HepG2 (cell line): ENCODE measurements at regions not wholly inside any gene's neighbourhood (a gene's known extent, or its start where the extent isn't known, plus 50 kb on each side); places are given as distances from the start of the nearest gene placed in this dataset.

Source experiments
- ATAC-seq: fragments of 200-7000 bp; cut with Tn5 transposase; 3 replicates; pipeline ENCODE4 v1.9.1; 2020; ENCODE audit warnings: mild to moderate bottlenecking, moderate library complexity
- BruUV-seq: library from RNA; stranded (reverse); fragments of 400-500 nt; replicated peaks from 2 replicates; lab custom pipeline; 2021; lab: Mats Ljungman, UMichigan
- CTCF ChIA-PET: fragments of 300-600 bp; formaldehyde crosslinking; extraction: SDS; loops from one replicate; lab custom pipeline; 2021; ENCODE audit warnings: low total read pairs, inconsistent platforms, low intra/inter-chr PET ratio; lab: Yijun Ruan, JAX
- POLR2A ChIA-PET: fragments of 350-600 bp; sonication (Branson Sonifier 250); formaldehyde crosslinking; loops from one replicate; lab custom pipeline; 2020; ENCODE audit warnings: antibody characterized with exemption, inconsistent platforms; lab: Yijun Ruan, JAX
- DNase-seq: peaks from one replicate; pipeline ENCODE4 v3.0.0-alpha.2; 2015; ENCODE audit warnings: low spot score
- FAIRE-seq: peaks from 3 replicates; lab custom pipeline; 2011; peaks lifted over from hg19 to GRCh38; lab: Jason Lieb, UNC
- H2AFZ ChIP-seq: one replicate; pipeline ENCODE4 v1.6.1; 2011; ENCODE audit warnings: low read length, inconsistent platforms
- H3K27ac ChIP-seq: fragments of 300-600 bp; 3 replicates; pipeline ENCODE4 v1.8.0; 2011; ENCODE audit warnings: mixed run types, mild to moderate bottlenecking, mixed read lengths, low read length, inconsistent platforms; ENCODE audit not compliant: insufficient read depth; ENCODE audit errors: extremely low read length
- H3K27me3 ChIP-seq, 2 experiments: fragments of 200-600 bp in 1 of 2; 2 replicates in 1 of 2; 3 replicates in 1 of 2; pipeline versions ENCODE4 v1.6.0 to v1.8.0; 2011; ENCODE audit warnings: low read length in 2 of 2, mild to moderate bottlenecking in 2 of 2, moderate library complexity in 2 of 2, inconsistent platforms in 1 of 2; ENCODE audit not compliant: insufficient read depth in 2 of 2, control insufficient read depth in 1 of 2
- H3K36me3 ChIP-seq, 2 experiments: fragments of 200-600 bp in 1 of 2; replicated peaks in 1 of 2; 2 replicates in 1 of 2; 3 replicates in 1 of 2; pipeline versions ENCODE4 v1.5.1 to v1.8.0; 2011; ENCODE audit warnings: low read length in 2 of 2, inconsistent platforms in 1 of 2; ENCODE audit not compliant: insufficient read depth in 2 of 2, control insufficient read depth in 1 of 2
- H3K4me1 ChIP-seq: 2 replicates; pipeline ENCODE4 v1.5.1; 2012; ENCODE audit warnings: low read length, inconsistent platforms; ENCODE audit not compliant: insufficient read depth
- H3K4me2 ChIP-seq: 2 replicates; pipeline ENCODE4 v1.6.0; 2011; ENCODE audit warnings: low read depth, low read length, inconsistent platforms
- H3K4me3 ChIP-seq, 3 experiments: fragments of 200-600 bp in 1 of 3; sonication (generic), shearing (Covaris generic) in 1 of 3; replicated peaks in 1 of 3; 2 replicates each; pipeline ENCODE4 v1.5.1; 2011 to 2016; ENCODE audit warnings: low read length in 3 of 3, inconsistent platforms in 2 of 3, low read depth in 2 of 3, mild to moderate bottlenecking in 2 of 3, control low read depth in 1 of 3, mixed read lengths in 1 of 3; ENCODE audit not compliant: insufficient read depth in 1 of 3
- H3K79me2 ChIP-seq: one replicate; pipeline ENCODE4 v1.6.1; 2011; ENCODE audit warnings: low read length, inconsistent platforms; ENCODE audit not compliant: insufficient read depth
- H3K9ac ChIP-seq: 2 replicates; pipeline ENCODE4 v1.6.0; 2011; ENCODE audit warnings: mild to moderate bottlenecking, low read depth, low read length, inconsistent platforms; ENCODE audit not compliant: insufficient read depth
- H3K9me3 ChIP-seq: 2 replicates; pipeline ENCODE4 v1.5.1; 2012; ENCODE audit warnings: mild to moderate bottlenecking, low read length
- H4K20me1 ChIP-seq: 2 replicates; pipeline ENCODE4 v1.6.0; 2011; ENCODE audit warnings: inconsistent platforms, mild to moderate bottlenecking, low read length, moderate library complexity; ENCODE audit not compliant: insufficient read depth
- ATF7 ChIP-seq, 2 experiments: fragments of 450-650 bp in 1 of 2; sonication (generic) in 1 of 2; formaldehyde crosslinking in 1 of 2; IDR thresholded peaks; 2 replicates each; pipeline versions ENCODE4 v1.4.0 to v1.6.1; 2016 to 2020; ENCODE audit warnings: antibody characterized with exemption in 1 of 2, mild to moderate bottlenecking in 1 of 2, missing genetic modification reagents in 1 of 2
- DDIT3 ChIP-seq: sonication (generic); formaldehyde crosslinking; IDR thresholded peaks from 2 replicates; pipeline ENCODE4 v1.4.0; 2020; ENCODE audit warnings: mild to moderate bottlenecking, missing genetic modification reagents
- HMG20B ChIP-seq: conservative IDR thresholded peaks from 2 replicates; pipeline ENCODE4 v1.6.1; 2016; ENCODE audit warnings: missing genetic modification reagents, missing compliant biosample characterization
- KMT2A ChIP-seq: sonication (generic); formaldehyde crosslinking; IDR thresholded peaks from 2 replicates; pipeline ENCODE4 v1.4.0; 2020; ENCODE audit warnings: missing genetic modification reagents
- MXD3 ChIP-seq: IDR thresholded peaks from 2 replicates; pipeline ENCODE4 v1.6.1; 2016; ENCODE audit warnings: mild to moderate bottlenecking, missing biosample characterization, missing genetic modification reagents
- SETDB1 ChIP-seq: sonication (generic); formaldehyde crosslinking; IDR thresholded peaks from 2 replicates; pipeline ENCODE4 v1.5.1; 2020; ENCODE audit warnings: missing genetic modification reagents, mild to moderate bottlenecking, borderline replicate concordance
- SRY ChIP-seq: sonication (generic); formaldehyde crosslinking; IDR thresholded peaks from 2 replicates; pipeline ENCODE4 v1.8.0; 2022; ENCODE audit warnings: mild to moderate bottlenecking, missing genetic modification reagents
- ZBTB3 ChIP-seq: sonication (generic); formaldehyde crosslinking; IDR thresholded peaks from 2 replicates; pipeline ENCODE4 v1.4.0; 2020; ENCODE audit warnings: low read depth, mild to moderate bottlenecking, moderate library complexity, missing genetic modification reagents, borderline replicate concordance
- ZHX2 ChIP-seq, 2 experiments: sonication (generic) in 1 of 2; formaldehyde crosslinking in 1 of 2; IDR thresholded peaks; 2 replicates each; pipeline versions ENCODE4 v1.6.1 to v1.9.0; 2014 to 2022; ENCODE audit warnings: antibody characterized with exemption in 1 of 2, borderline replicate concordance in 1 of 2, inconsistent platforms in 1 of 2, low read depth in 1 of 2, missing genetic modification reagents in 1 of 2
- ZNF543 ChIP-seq: sonication (generic); formaldehyde crosslinking; IDR thresholded peaks from 2 replicates; pipeline ENCODE4 v1.4.0; 2020; ENCODE audit warnings: mild to moderate bottlenecking, missing genetic modification reagents
- ZNF660 ChIP-seq: sonication (generic); formaldehyde crosslinking; IDR thresholded peaks from 2 replicates; pipeline ENCODE4 v1.5.1; 2020; ENCODE audit warnings: mild to moderate bottlenecking, low read depth, missing genetic modification reagents, borderline replicate concordance
- ZNF784 ChIP-seq: sonication (generic); formaldehyde crosslinking; IDR thresholded peaks from 2 replicates; pipeline ENCODE4 v1.5.1; 2020; ENCODE audit warnings: missing genetic modification reagents, mild to moderate bottlenecking, borderline replicate concordance
- ZNF83 ChIP-seq: sonication (generic); formaldehyde crosslinking; IDR thresholded peaks from 2 replicates; pipeline ENCODE4 v1.4.0; 2020; ENCODE audit warnings: missing genetic modification reagents, mild to moderate bottlenecking, borderline replicate concordance
- ZSCAN12 ChIP-seq: sonication (generic); formaldehyde crosslinking; IDR thresholded peaks from 2 replicates; pipeline ENCODE4 v1.9.0; 2021; ENCODE audit warnings: mild to moderate bottlenecking, missing genetic modification reagents
- WGBS: methylation state at CpG from one replicate; pipeline ENCODE4 v1.1.6; 2017; ENCODE audit warnings: low lambda C conversion rate; 5-methylcytosine and 5-hydroxymethylcytosine counted together
- in situ Hi-C: cut with HindIII; loops from 2 replicates; pipeline ENCODE4 v1.10.0; 2017; ENCODE audit warnings: low pct_unique_long_range_greater_than_20kb; ENCODE audit not compliant: extremely low pct_ligation_motif_present
- intact Hi-C: fragments of 100-400 bp; cut with micrococcal nuclease; formaldehyde crosslinking; loops from one replicate; pipeline ENCODE4 v1.10.0; 2022; ENCODE audit not compliant: unreplicated experiment

GRCh38 chr10:4561296-4561695 lies 264.7 kb upstream of the AKR1E2 start (continued):
- no peak for TF ChIP-seq ZHX2 (IDR thresholded peaks at IDR 0.05; ENCODE audit: low read depth)
- no peak for TF ChIP-seq ZHX2 (CRISPR knock-in tag; IDR thresholded peaks at IDR 0.05; ENCODE audit: borderline replicate concordance)
- TF ChIP-seq ZNF660 (CRISPR knock-in tag) = no peak
- TF ChIP-seq ZNF83 (CRISPR knock-in tag) = no peak
- TF ChIP-seq HMG20B (CRISPR knock-in tag) = no peak
- no peak for TF ChIP-seq ZBTB3 (CRISPR knock-in tag)
- no peak for TF ChIP-seq KMT2A (CRISPR knock-in tag)
- no peak for TF ChIP-seq SRY (CRISPR knock-in tag)
- TF ChIP-seq, all 625 proteins: peak for 0

GRCh38 chr10:4557469-4557868 lies 268.5 kb upstream of the AKR1E2 start:
- Histone ChIP-seq H3K4me2 (no peak overlapping the region), H3K4me3 (no peak overlapping the region), H3K36me3 (no peaks in the 10 kb centered on the region), H3K4me1 (no peaks in the 10 kb centered on the region), H3K27ac (no peak overlapping the region), H3K27me3 (peaks cover 0 to 6% of the 10 kb centered on the region in 2 experiments; a peak in 2 of 5 replicates), H3K79me2 (no peaks in the 10 kb centered on the region), H3K9ac (no peak overlapping the region), H3K9me3 (no peaks in the 10 kb centered on the region), H2AFZ (no peak overlapping the region), H4K20me1 (no peaks in the 10 kb centered on the region)
- in situ Hi-C loops = no loop called here
- ATAC-seq (no peak), DNase-seq (no peak), FAIRE-seq (no peak)
- ChIA-PET POLR2A (no interaction called here), CTCF (no interaction called here)
- 0% methylated on average over 1 of the region's 13 CpGs for WGBS
- BruUV-seq = no TSS peak
- intact Hi-C loops = no loop called here
- TF ChIP-seq ZNF784 (CRISPR knock-in tag) (no peak), ZSCAN12 (no peak), ATF7 (IDR thresholded peaks at IDR 0.05) (no peak), ATF7 (CRISPR knock-in tag; IDR thresholded peaks at IDR 0.05) (no peak), SETDB1 (no peak), ZNF543 (CRISPR knock-in tag) (no peak), MXD3 (CRISPR knock-in tag) (no peak), DDIT3 (no peak)
